ENCODE measurements at regions not wholly inside any gene's neighbourhood (a gene's known extent, or its start where the extent isn't known, plus 50 kb on each side); places are given as distances from the start of the nearest gene placed in this dataset.

DNA sequence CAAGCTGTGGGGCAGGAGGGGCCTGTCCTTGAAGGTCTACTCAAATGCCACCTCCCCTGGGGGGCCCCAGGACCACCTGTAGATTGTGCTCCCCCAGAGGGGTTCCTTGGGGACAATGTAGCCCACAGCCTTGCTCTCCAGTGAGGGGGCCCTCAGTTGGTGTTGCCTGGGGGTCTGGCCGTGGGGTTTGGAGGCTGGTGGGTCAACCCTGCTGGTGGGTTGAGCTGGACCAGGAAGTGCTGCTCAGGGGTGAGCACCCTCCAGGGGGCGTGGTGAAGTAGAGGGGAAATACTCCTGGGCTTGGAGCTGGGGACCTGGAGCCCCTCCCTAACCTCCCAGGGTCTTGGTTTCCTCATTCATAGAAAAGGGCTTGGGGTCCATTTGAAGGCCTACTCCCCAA, 143.6 kb upstream of the WNT4 start:
- Histone ChIP-seq H3K9me3 (ENCODE audit: control insufficient read depth, insufficient read depth, low read length) (no peaks in the 10 kb centered on the region), H3K4me1 (ENCODE audit: insufficient read depth, low read length) (peaks cover 5% of the 10 kb centered on the region; the same call in 1 of the 2 replicates), H3K9ac (ENCODE audit: low read depth, low read length) (no peak overlapping the region), H3K36me3 (ENCODE audit: insufficient read depth, low read length) (no peaks in the 10 kb centered on the region)

DNA sequence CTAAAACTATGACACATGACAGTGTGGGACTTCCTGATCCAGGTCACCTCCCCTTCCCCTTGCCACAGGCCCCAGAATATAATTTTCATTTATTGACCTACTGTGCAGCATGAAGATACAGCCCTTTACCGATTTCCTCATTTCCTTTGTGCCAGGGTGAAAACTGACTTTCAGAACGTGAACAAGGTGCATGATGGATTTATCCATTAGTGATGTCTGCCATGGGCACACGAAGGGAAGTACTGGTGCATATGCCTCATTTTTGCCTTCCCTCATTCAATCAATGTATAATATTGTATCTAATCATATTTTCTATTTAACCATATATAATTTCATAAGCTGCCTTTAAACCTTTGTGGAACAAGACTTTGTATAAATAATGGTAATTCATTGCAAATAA, 144.4 kb upstream of the WNT4 start:
- Histone ChIP-seq H3K9me3 (ENCODE audit: control insufficient read depth, insufficient read depth, low read length) (no peaks in the 10 kb centered on the region), H3K36me3 (ENCODE audit: insufficient read depth, low read length) (no peaks in the 10 kb centered on the region), H3K9ac (ENCODE audit: low read depth, low read length) (no peak overlapping the region), H3K4me1 (ENCODE audit: insufficient read depth, low read length) (peaks cover 5% of the 10 kb centered on the region; the same call in 1 of the 2 replicates)

DNA sequence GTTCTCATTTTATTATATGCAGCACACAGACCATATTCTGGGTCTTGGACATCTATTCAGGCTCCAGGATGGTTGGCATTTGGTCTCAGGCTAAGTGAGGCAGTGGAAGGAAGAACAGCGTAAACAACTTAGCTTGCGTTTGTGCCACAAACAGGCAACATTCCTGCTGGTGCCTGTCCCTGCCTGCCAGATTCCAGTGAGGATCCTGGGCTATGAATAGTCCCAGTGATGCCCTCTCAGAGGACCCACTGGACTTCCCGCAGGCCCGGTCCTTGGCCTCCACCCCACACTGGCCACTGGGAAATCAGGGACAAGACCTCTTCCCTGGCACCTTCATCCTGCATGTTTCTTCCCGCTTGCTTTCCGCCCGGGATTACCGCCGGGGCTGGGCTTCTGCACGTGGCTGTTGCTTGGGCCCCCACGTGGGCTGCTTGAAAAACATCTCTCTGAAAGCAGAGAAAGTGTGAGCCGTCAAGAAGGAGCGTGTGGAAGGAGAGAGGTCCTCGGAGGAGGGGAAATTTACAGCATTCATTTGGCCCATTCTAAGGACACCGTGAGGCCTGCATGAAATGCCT, 145.1 kb upstream of the WNT4 start:
- H3K4me1 ChIP-seq (ENCODE audit: insufficient read depth, low read length), result peaks cover 5% of the 10 kb centered on the region; the same call in 1 of the 2 replicates

DNA sequence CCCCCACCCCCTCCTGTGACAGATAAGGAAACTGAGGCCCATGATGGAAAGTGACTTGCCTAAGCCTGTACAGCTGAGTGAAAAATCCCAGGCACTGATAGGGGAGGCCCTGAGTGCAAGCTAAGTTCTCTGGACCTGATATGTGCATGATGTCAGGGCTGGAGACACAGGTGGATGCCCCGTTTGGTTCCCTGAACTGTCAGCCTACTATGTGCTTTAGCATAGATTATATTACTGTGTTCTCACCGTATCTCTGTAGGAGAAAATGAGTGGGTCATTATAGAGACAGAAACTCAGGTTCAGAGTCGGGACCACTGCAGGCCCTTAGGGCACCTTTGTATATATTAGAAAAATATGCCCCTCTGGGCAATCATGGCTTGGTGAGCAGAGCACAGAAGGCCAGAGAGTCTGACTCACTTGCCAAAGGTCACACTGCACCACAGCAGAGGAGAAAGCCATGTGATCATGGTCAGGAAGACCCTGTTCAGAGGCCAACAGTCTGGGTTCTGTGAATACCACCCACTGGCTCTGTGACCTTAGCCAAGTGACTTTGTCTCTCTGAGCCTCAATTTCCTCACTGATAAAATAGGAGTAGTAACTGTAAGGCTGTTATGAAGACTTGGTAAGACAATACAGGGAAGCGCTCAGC, 145.8 kb upstream of the WNT4 start:
- Histone ChIP-seq H3K36me3 (ENCODE audit: insufficient read depth, low read length) (no peaks in the 10 kb centered on the region), H3K9me3 (ENCODE audit: control insufficient read depth, insufficient read depth, low read length) (no peaks in the 10 kb centered on the region), H3K9ac (ENCODE audit: low read depth, low read length) (no peak overlapping the region), H3K4me1 (ENCODE audit: insufficient read depth, low read length) (peaks cover 5% of the 10 kb centered on the region; the same call in 1 of the 2 replicates)

More for the DNA sequence above, 145.1 kb upstream of the WNT4 start:
- Histone ChIP-seq H3K9ac (ENCODE audit: low read depth, low read length) (no peak overlapping the region), H3K36me3 (ENCODE audit: insufficient read depth, low read length) (no peaks in the 10 kb centered on the region), H3K9me3 (ENCODE audit: control insufficient read depth, insufficient read depth, low read length) (no peaks in the 10 kb centered on the region)

DNA sequence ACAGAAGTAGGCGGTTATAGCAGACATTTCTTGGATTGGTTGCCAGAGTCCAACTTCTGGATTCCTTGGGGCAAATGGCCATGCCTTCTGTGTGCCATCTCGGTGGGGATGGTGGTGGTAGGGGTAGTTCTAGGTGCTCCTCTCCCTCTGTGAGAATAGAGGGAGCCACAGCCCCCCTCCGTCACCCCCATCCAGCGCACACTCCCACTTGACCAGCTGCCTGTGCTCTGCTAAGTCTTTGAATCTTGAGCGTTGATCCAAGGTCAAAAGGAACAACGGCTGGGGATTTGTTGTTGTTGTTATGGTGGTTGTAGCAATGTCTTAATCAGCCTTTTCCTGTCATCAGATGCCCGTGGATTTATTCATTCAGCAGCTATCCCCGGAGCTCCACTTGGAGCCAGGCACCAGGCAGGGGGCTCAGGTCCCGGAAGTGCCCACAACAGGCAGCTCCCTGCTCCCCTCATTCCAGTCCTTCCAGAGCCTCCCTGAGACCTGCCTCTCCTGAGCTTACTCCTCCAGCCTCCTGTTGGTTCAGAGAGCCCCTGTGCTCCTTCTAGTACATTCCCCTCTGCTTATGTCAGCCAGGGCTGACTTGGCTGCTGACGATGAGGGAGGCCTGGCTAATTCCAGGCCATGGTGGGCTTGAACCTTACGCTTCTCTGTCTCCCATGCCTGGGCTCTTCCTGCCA, 146.6 kb upstream of the WNT4 start:
- Histone ChIP-seq H3K4me1 (ENCODE audit: insufficient read depth, low read length) (peaks cover 5% of the 10 kb centered on the region; the same call in 1 of the 2 replicates), H3K36me3 (ENCODE audit: insufficient read depth, low read length) (no peaks in the 10 kb centered on the region), H3K9me3 (ENCODE audit: control insufficient read depth, insufficient read depth, low read length) (no peaks in the 10 kb centered on the region; the same call in 1 of the 2 replicates), H3K9ac (ENCODE audit: low read depth, low read length) (no peak overlapping the region)

DNA sequence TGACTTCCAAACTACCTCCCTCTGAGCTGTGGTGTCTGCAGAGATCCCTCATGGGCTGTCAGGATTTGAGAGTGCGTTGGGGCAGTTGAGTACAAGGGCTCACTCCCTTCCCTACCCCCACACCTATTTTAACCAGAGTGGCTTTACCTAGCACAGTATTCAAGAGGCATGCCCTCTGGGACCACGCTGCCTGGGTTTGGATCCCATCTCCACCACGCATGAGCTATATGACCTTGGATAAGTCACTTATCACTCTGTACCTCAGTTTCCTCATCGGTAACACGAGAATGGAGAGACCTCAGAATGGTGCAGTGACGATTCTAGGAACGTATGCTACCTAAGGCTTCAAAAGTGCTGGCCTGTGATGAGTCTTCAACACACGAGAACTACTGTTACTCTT, 147.3 kb upstream of the WNT4 start:
- H3K9me3 ChIP-seq (ENCODE audit: control insufficient read depth, insufficient read depth, low read length), result no peaks in the 10 kb centered on the region; the same call in 1 of the 2 replicates
- peaks cover 5% of the 10 kb centered on the region; the same call in 1 of the 2 replicates for H3K4me1 ChIP-seq (ENCODE audit: insufficient read depth, low read length)

DNA sequence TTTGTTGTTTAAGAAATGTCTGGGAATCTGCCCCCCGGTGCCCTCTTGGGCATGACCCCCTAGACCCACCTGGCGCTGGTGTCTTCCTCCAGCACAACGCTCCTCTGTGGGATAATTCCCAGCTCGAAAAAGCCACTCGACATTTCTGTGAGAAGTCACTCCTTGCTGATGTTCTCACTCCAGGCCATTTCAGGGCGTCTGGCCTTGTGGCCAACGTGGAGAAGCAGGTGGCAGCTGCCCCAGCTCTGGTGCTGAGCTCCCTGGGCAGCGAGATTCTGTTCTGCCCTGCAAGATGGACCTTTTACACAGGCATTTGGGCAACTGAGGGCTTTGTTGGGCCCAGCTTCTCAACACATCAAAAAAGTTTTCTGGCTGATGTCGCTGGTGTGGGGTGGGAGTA, 147.7 kb upstream of the WNT4 start:
- Histone ChIP-seq H3K4me1 (ENCODE audit: insufficient read depth, low read length) (peaks cover 5% of the 10 kb centered on the region; the same call in 1 of the 2 replicates), H3K36me3 (ENCODE audit: insufficient read depth, low read length) (no peaks in the 10 kb centered on the region), H3K9me3 (ENCODE audit: control insufficient read depth, insufficient read depth, low read length) (no peaks in the 10 kb centered on the region; the same call in 1 of the 2 replicates), H3K9ac (ENCODE audit: low read depth, low read length) (no peak overlapping the region)

More for the DNA sequence above, 147.3 kb upstream of the WNT4 start:
- no peaks in the 10 kb centered on the region for H3K36me3 ChIP-seq (ENCODE audit: insufficient read depth, low read length)
- H3K9ac ChIP-seq (ENCODE audit: low read depth, low read length), result no peak overlapping the region

DNA sequence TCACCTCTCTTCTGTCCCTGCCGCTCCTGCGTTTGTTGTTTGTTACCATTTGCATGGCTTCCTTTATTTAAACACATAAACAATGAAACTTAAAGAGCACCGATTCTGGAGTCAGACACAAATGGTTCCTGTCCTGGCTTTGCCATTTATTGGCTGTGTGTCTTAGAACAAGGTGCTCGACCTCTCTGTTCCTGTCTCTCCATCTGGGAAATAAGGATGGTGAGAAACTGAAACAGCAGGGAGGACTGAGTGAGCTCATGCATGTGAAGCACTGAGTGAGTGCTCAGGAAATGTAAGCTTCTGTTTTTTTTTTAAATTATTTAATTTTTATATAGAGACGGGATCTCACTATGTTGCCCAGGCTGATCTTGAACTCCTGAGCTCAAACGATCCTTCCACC, 148.2 kb upstream of the WNT4 start:
- H3K9me3 ChIP-seq (ENCODE audit: control insufficient read depth, insufficient read depth, low read length), result no peaks in the 10 kb centered on the region; the same call in 1 of the 2 replicates
- H3K4me1 ChIP-seq (ENCODE audit: insufficient read depth, low read length), result peaks cover 5% of the 10 kb centered on the region; the same call in 1 of the 2 replicates
- H3K36me3 ChIP-seq (ENCODE audit: insufficient read depth, low read length), result no peaks in the 10 kb centered on the region

DNA sequence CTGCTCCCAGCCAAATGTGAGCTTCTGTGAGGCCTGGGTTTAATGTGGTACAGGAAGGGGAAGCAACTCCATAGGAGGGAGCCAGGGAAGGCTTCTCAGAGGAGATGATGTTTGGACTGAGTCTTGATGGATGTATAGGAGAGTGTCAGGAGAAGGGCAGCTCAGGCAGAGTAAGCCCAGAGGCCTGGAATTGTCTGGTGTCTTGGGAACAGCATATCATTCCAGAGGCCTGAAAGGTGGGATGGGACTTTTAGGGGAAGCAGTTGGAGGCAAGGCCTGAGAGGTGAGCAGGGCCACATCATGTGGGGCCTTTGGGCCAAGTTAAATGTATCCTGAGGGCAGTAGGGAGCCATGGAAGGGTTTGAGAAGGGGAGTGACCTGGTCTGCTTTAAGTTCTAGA, 148.6 kb upstream of the WNT4 start:
- Histone ChIP-seq H3K9ac (ENCODE audit: low read depth, low read length) (no peak overlapping the region), H3K36me3 (ENCODE audit: insufficient read depth, low read length) (no peaks in the 10 kb centered on the region), H3K9me3 (ENCODE audit: control insufficient read depth, insufficient read depth, low read length) (no peaks in the 10 kb centered on the region; the same call in 1 of the 2 replicates), H3K4me1 (ENCODE audit: insufficient read depth, low read length) (peaks cover 5% of the 10 kb centered on the region; the same call in 1 of the 2 replicates)

More for the DNA sequence above, 148.2 kb upstream of the WNT4 start:
- H3K9ac ChIP-seq (ENCODE audit: low read depth, low read length), result no peak overlapping the region

DNA sequence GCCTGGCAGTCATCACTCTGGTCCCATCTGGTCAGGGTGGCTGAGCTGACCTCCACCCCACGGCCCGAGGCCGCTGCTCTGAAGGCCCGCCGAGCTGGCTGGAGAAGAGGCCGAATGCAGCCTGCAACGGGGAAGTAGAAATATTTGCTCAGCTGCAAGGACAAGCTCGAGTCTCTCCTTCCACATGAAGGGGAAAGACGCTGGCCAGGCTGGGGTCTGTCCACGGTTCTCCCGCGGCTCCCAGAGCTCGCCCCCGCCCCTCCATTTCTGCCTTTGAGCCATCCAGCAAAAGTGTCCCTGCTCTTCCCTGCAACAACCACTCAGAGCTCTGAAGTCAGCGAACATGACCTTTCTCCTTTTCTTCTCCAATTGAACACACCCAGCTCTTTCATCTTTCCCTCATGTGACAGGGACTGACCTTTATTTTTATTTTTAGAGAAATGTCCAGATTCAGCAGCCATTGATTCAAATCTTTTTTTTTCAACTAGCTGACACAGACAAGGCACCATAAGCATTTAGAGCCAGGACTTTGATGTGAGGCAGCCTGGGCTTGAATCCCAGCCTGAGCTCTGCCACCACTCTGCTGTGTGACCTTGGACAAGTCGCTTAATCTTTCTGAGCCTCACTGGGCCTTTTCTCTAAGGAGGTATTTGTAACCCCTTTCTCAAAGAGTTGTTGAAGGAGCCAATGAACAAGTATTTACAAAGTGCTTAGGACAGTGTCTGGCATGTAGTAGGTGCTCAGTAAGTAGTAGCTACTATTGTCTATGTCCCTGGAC, 149.3 kb upstream of the WNT4 start:
- H3K4me1 ChIP-seq (ENCODE audit: insufficient read depth, low read length), result peaks cover 8% of the 10 kb centered on the region; the same call in 1 of the 2 replicates
- H3K9ac ChIP-seq (ENCODE audit: low read depth, low read length), result no peak overlapping the region
- no peaks in the 10 kb centered on the region; the same call in 1 of the 2 replicates for H3K9me3 ChIP-seq (ENCODE audit: control insufficient read depth, insufficient read depth, low read length)
- no peaks in the 10 kb centered on the region for H3K36me3 ChIP-seq (ENCODE audit: insufficient read depth, low read length)

DNA sequence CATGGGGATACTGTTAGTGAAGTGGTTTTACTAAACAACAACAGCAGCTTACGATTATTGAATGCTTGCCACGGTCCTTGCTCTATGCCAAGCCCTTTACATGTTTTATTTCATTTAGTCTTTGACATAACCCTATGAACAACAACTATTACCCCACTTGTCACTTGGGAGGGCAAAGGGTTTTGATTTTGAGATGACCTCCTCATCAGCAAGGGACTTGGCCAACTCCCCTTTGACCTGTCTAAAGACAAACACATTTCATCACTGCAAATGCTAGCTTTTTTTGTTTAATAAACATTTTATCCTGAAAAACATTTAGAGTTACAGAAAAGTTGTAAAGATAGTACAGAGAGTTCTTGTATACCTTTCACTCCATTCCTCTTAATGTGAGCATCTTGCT, 152.5 kb upstream of the WNT4 start:
- Histone ChIP-seq H3K4me1 (ENCODE audit: insufficient read depth, low read length) (peaks cover 6% of the 10 kb centered on the region; the same call in 1 of the 2 replicates), H3K9me3 (ENCODE audit: control insufficient read depth, insufficient read depth, low read length) (no peaks in the 10 kb centered on the region; the same call in 1 of the 2 replicates), H3K9ac (ENCODE audit: low read depth, low read length) (no peak overlapping the region), H3K36me3 (ENCODE audit: insufficient read depth, low read length) (no peaks in the 10 kb centered on the region)

DNA sequence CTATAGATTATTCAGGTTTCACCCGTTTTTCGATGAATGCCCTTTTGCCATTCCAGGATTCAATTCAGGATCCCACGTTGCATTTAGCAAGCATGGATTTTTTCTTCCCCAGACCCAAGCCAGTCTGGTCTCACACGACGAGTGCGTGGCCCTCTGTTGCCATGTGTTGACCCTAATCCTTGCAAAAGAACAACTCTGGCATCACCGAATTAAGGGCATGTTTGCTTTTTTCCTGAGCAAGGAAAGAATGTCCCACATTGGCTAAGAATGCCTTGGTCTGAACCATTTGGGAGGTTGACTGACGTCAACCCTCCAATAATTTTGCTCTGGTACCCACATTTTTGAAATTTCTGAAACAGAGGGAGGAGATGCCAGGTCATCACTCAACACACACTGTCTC, 153.0 kb upstream of the WNT4 start:
- Histone ChIP-seq H3K36me3 (ENCODE audit: insufficient read depth, low read length) (no peaks in the 10 kb centered on the region), H3K4me1 (ENCODE audit: insufficient read depth, low read length) (peaks cover 6% of the 10 kb centered on the region; the same call in 1 of the 2 replicates), H3K9ac (ENCODE audit: low read depth, low read length) (no peak overlapping the region), H3K9me3 (ENCODE audit: control insufficient read depth, insufficient read depth, low read length) (no peaks in the 10 kb centered on the region; the same call in 1 of the 2 replicates)

DNA sequence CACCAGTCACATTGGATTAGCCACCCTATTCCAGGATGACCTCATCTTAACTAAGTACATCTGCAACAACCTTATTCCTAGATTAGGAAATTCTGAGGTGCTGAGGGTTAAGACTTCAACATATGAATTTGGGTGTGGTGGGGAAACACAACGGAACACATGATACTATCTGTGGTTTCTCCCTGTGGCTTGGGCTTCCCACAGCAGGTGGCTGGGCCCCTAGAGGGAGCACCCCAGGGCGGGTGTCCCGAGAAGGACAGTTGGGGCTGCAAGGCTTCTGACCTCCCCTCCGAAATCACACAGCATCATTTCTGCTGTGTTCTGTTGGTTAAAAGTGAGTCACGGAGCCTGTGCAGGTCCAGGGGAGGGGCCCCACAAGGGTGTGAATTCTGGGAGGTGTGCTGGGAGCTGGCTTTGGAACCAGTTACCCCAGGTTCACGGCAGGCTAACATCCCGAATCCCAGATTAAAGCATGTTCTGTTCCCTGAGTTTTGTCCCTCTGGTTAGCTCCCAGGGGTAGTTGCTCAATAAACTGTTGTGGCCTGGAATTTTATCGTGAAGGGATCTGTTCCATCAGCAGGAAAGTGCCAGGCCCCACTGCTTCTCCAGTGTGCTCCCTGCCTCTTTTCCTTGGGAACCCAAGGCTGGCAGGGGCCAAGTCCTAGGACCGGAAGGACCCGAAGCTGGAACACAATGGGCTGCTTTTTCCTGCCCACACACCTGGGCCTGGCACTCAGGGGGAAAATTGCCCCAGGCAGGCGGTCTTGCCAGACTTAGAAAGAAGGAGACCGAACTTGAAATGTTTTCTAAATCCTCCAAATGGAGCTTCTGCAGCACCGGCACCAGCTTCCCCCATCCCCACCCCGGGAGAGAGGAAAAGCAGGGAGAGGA, 154.0 kb upstream of the WNT4 start:
- H3K9ac ChIP-seq (ENCODE audit: low read depth, low read length), result no peak overlapping the region
- no peaks in the 10 kb centered on the region; the same call in 1 of the 2 replicates for H3K9me3 ChIP-seq (ENCODE audit: control insufficient read depth, insufficient read depth, low read length)
- H3K4me1 ChIP-seq (ENCODE audit: insufficient read depth, low read length), result peaks cover 6% of the 10 kb centered on the region; the same call in 1 of the 2 replicates
- no peaks in the 10 kb centered on the region for H3K36me3 ChIP-seq (ENCODE audit: insufficient read depth, low read length)

Measured in ES-I3 (cell line).